ENCODE measurements at regions not wholly inside any gene's neighbourhood (a gene's known extent, or its start where the extent isn't known, plus 50 kb on each side); places are given as distances from the start of the nearest gene placed in this dataset.
"Not testable (repeated sequence)": the region's sequence is repeated elsewhere in the genome, so short reads cannot be mapped to it uniquely, and the experiment has no call there.

- Histone ChIP-seq H2BK15ac (ENCODE audit: low read depth, low read length) (no peak overlapping the region), H4K8ac (replicated peaks; ENCODE audit: insufficient read length, low read depth, low read length) (no peak overlapping the region), H2BK120ac (ENCODE audit: low read depth, low read length, poor library complexity, severe bottlenecking) (no peak overlapping the region), H3K27me3 (ENCODE audit: insufficient read depth, low read length) (no peaks in the 10 kb centered on the region), H3K79me1 (ENCODE audit: insufficient read depth, low read depth, low read length, poor library complexity, severe bottlenecking) (no peaks in the 10 kb centered on the region), H3K9me3 (ENCODE audit: control insufficient read depth, low read depth, low read length) (no peaks in the 10 kb centered on the region), H2AFZ (ENCODE audit: low read length) (no peak overlapping the region), H3K9ac (ENCODE audit: extremely low read depth, insufficient read length, low read length) (no peak overlapping the region), H2BK12ac (ENCODE audit: insufficient read length, low read depth, low read length) (no peak overlapping the region), H3T11ph (ENCODE audit: low read length) (no peak overlapping the region), H4K5ac (ENCODE audit: insufficient read length, low read depth, low read length) (no peak overlapping the region), H3K27ac (ENCODE audit: insufficient read length, low read depth, low read length) (no peak overlapping the region), H4K91ac (ENCODE audit: insufficient read length, low read depth, low read length) (no peak overlapping the region), H4K20me1 (ENCODE audit: control insufficient read depth, insufficient read depth, insufficient read length) (no peaks in the 10 kb centered on the region), H3K18ac (ENCODE audit: insufficient read length, low read depth, low read length) (no peak overlapping the region), H2BK20ac (ENCODE audit: low read depth, low read length, poor library complexity, severe bottlenecking) (no peak overlapping the region), H3K23me2 (ENCODE audit: insufficient read length, low read depth, low read length, poor library complexity, severe bottlenecking) (no peaks in the 10 kb centered on the region), H3K79me2 (ENCODE audit: insufficient read depth, low read length) (no peaks in the 10 kb centered on the region), H3K4ac (ENCODE audit: low read depth, low read length) (no peak overlapping the region), H3K14ac (ENCODE audit: insufficient read depth, low read length) (no peak overlapping the region), H3K4me1 (ENCODE audit: insufficient read depth, low read length) (peaks cover 4% of the 10 kb centered on the region; the same call in 1 of the 2 replicates), H2AK5ac (ENCODE audit: insufficient read length, low read length) (no peak overlapping the region), H3K23ac (ENCODE audit: insufficient read length, low read depth, low read length) (no peak overlapping the region), H2BK5ac (ENCODE audit: insufficient read length, low read length) (no peak overlapping the region), H3K56ac (ENCODE audit: insufficient read length, low read depth, low read length) (no peak overlapping the region), H3K4me2 (ENCODE audit: insufficient read depth, insufficient read length, low read length) (no peak overlapping the region)
- H3K4me3 Mint-ChIP-seq: no peak overlapping the region
- H3K27me3 Mint-ChIP-seq (ENCODE audit: low read depth): no peaks in the 10 kb centered on the region; the same call in 1 of the 2 replicates
- peaks cover 18 to 29% of the 10 kb centered on the region in 2 experiments for H3K4me1 Mint-ChIP-seq
- no peak for TF ChIP-seq CTCF (conservative IDR thresholded peaks at IDR 0.05)
- no CpG with 5 or more reads among the region's 6 CpGs for WGBS (ENCODE audit: extremely low coverage, insufficient read length, low lambda C conversion rate)
- H3K9me3 Mint-ChIP-seq: peaks cover 20 to 22% of the 10 kb centered on the region in 2 experiments
- DNase-seq: no peak
- H3K27ac Mint-ChIP-seq: no peak overlapping the region
- H3K36me3 Mint-ChIP-seq (ENCODE audit: insufficient read depth in 1 of 3, low read depth in 3 of 3): peaks cover 8 to 26% (median 8%) of the 10 kb centered on the region in 3 experiments
Measured at GRCh38 chr5:44046619-44047364, 342.4 kb downstream of the FGF10 start.

- not testable (repeated sequence) for DNase-seq; H2AFZ ChIP-seq (ENCODE audit: low read length); H3K79me2 ChIP-seq (ENCODE audit: insufficient read depth, low read length); H3K14ac ChIP-seq (ENCODE audit: insufficient read depth, low read length); H3K23me2 ChIP-seq (ENCODE audit: insufficient read length, low read depth, low read length, poor library complexity, severe bottlenecking); H3K79me1 ChIP-seq (ENCODE audit: insufficient read depth, low read depth, low read length, poor library complexity, severe bottlenecking); H2BK120ac ChIP-seq (ENCODE audit: low read depth, low read length, poor library complexity, severe bottlenecking); H2BK12ac ChIP-seq (ENCODE audit: insufficient read length, low read depth, low read length); H2BK20ac ChIP-seq (ENCODE audit: low read depth, low read length, poor library complexity, severe bottlenecking); H3T11ph ChIP-seq (ENCODE audit: low read length); H3K56ac ChIP-seq (ENCODE audit: insufficient read length, low read depth, low read length); H3K4ac ChIP-seq (ENCODE audit: low read depth, low read length); H4K8ac ChIP-seq (replicated peaks; ENCODE audit: insufficient read length, low read depth, low read length); H3K4me3 Mint-ChIP-seq; H3K27me3 ChIP-seq (ENCODE audit: insufficient read depth, low read length); H3K9me3 ChIP-seq (ENCODE audit: control insufficient read depth, low read depth, low read length); H3K4me1 ChIP-seq (ENCODE audit: insufficient read depth, low read length); H4K5ac ChIP-seq (ENCODE audit: insufficient read length, low read depth, low read length); H3K27ac Mint-ChIP-seq; H3K4me2 ChIP-seq (ENCODE audit: insufficient read depth, insufficient read length, low read length); H3K9ac ChIP-seq (ENCODE audit: extremely low read depth, insufficient read length, low read length); H3K18ac ChIP-seq (ENCODE audit: insufficient read length, low read depth, low read length); H4K91ac ChIP-seq (ENCODE audit: insufficient read length, low read depth, low read length); H2AK5ac ChIP-seq (ENCODE audit: insufficient read length, low read length); H3K27ac ChIP-seq (ENCODE audit: insufficient read length, low read depth, low read length); H4K20me1 ChIP-seq (ENCODE audit: control insufficient read depth, insufficient read depth, insufficient read length); H2BK5ac ChIP-seq (ENCODE audit: insufficient read length, low read length); H2BK15ac ChIP-seq (ENCODE audit: low read depth, low read length); H3K27me3 Mint-ChIP-seq (ENCODE audit: low read depth); H3K23ac ChIP-seq (ENCODE audit: insufficient read length, low read depth, low read length)
- peaks cover 18 to 29% of the 10 kb centered on the region in 2 experiments for H3K4me1 Mint-ChIP-seq
- peaks cover 21 to 47% (median 23%) of the 10 kb centered on the region in 3 experiments for H3K36me3 Mint-ChIP-seq (ENCODE audit: insufficient read depth in 1 of 3, low read depth in 3 of 3)
- no CpG with 5 or more reads among the region's 4 CpGs for WGBS (ENCODE audit: extremely low coverage, insufficient read length, low lambda C conversion rate)
- peaks cover 38 to 44% of the 10 kb centered on the region in 2 experiments for H3K9me3 Mint-ChIP-seq
Measured at GRCh38 chr5:44044549-44044948, 344.7 kb downstream of the FGF10 start.

All from H9 (cell line).